ENCODE measurements at regions not wholly inside any gene's neighbourhood (a gene's known extent, or its start where the extent isn't known, plus 50 kb on each side); places are given as distances from the start of the nearest gene placed in this dataset.

- TF ChIP-seq CTCF (IDR thresholded peaks at IDR 0.05; ENCODE audit: insufficient read depth, low read depth, low read length) (no peak), EZH2 (IDR thresholded peaks at IDR 0.05; ENCODE audit: insufficient read depth, low read length) (no peak)
Observed at GRCh38 chr1:94634977-94635416, 93.4 kb upstream of the F3 start.
